GM12865 (cell line): ENCODE measurements at regions not wholly inside any gene's neighbourhood (a gene's known extent, or its start where the extent isn't known, plus 50 kb on each side); places are given as distances from the start of the nearest gene placed in this dataset.

ENCODE experiments used
- DNase-seq: peaks from one replicate; pipeline ENCODE4 v3.0.0; 2010; ENCODE audit warnings: low read depth
- H3K4me3 ChIP-seq: 2 replicates; pipeline ENCODE4 v1.5.1; 2011; ENCODE audit warnings: mild to moderate bottlenecking, low read depth, low read length, control low read depth
- CTCF ChIP-seq: IDR thresholded peaks from 2 replicates; pipeline ENCODE4 v1.5.1; 2011; ENCODE audit warnings: low read length, control low read depth, low read depth, inconsistent platforms; ENCODE audit not compliant: insufficient read depth; ENCODE audit errors: missing control alignments

DNA sequence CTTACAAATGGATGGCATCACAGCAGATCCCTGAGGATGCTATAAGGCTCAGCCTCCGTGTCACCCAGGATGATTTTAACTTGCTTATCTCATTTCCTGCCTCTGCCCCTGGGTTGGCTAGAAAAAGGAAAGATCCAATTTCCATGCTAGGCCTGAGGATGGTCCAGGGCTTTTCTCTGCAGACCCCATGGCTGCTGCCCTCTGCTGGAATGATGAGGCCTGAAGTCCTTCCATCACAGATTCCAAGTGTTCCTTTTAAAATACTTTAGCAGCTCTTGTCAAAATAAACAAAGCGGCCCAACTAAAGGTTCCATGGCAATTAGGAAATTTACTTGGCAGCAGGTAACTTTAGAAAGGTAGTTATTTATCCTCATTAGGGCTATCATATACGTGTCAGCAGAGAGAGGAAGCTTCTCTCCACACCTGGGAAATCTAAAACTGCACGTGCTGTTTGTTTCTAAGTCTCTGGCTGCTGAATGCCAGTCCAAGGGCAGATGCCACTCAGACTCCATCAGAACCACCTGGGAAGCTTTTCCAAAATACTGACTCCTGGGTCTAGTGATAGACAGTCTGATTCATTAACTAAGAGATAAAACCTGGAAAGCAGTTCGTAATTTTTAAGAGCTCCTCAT, 401.9 kb upstream of the IL12A start:
- H3K4me3 ChIP-seq: no peak overlapping the region
- no peak for DNase-seq
- TF ChIP-seq CTCF: no peak

DNA sequence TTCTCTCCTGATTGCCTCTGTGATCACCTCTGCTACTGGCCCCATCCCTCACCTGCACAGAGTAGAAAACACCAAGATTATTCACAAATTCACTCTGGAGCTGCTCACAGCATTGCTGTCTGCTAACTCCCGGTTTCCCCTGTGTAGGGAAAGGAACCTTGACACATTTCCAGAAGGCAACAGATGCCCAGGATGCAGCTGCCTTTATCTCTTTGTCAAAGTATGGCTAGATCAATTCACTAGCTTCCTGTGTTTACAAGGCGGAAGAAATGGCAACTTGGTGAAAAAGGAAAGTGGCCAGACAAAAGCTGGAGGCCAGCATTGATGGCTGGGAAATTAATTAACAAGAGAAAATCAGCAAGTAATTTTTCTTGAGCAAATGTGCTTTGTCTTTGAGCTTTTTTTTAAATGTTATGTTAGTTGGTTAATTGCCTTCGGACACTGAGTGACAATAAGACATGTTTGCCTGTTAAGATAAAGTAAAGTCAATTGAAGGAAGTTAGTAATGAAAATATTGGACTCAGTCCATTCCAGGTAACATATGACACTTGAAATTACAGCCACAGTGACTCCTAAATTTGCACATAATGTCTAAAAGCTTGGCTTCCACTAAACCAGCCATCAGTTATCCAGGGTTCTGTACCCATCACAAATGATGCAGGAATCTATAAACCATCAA, 394.6 kb upstream of the IL12A start:
- no peak for TF ChIP-seq CTCF
- no peak overlapping the region for H3K4me3 ChIP-seq
- no peak for DNase-seq

GRCh38 chr3:159600291-159600690, 388.3 kb upstream of the IL12A start:
- H3K4me3 ChIP-seq: no peak overlapping the region
- no peak for TF ChIP-seq CTCF
- no peak for DNase-seq

DNA sequence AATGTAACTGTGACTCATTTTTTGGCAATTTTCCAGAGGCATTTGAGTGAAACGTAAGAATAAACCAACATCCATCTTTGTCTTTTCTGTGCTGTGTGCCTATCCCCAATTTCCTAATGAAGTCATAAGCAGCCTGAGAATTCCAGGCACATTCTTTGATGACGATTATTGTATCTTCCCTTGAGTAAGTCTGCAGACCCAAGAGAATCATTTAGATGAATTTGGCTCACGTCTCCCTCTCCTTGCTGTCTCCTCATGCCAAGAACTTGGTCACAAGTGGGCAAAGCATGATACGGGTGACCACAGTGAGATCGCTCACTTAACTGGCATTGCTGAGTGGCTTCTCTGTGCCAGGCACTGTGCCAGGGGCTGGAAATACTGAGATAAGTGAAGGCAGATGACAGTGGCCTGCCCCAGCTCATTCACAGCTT, 384.5 kb upstream of the IL12A start:
- no peak for TF ChIP-seq CTCF
- no peak overlapping the region for H3K4me3 ChIP-seq
- DNase-seq: no peak

DNA sequence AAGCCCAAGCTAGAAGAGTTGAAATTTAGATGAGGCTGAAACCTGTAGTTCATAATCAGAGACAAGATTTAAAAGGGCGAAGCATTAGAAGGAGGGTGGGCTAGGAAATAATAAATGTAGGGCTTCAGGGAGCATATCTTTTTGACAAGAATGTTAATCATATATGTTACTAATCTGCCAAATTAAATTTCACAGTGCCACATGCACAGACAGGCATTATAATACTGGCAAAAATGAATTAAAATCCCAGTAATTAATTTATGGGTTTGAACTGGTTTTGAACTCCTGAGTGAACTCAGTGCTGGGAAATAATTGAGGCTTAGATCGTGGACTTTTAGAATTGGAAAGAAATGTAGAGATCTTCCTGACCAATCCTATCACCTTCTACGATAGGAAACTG, 383.5 kb upstream of the IL12A start:
- DNase-seq: no peak
- no peak for TF ChIP-seq CTCF
- no peak overlapping the region for H3K4me3 ChIP-seq

DNA sequence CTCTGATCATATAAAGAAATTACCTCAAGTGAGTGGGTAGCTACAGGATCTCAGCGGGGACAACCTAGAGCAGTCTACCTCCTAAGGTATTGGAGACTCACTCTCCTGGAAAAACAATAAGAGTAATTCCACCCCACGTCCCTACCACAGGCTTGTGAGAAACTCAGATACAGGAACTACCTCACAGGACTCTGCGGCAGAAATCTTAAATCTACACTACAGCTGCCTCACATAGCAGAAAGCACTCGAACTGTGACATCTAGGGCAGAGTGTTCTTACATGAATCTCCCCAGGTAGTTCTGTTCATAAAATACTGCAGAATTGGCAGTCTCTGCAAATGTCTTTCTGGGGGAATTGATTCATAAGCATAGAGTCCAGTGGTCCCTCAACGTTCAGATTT, 382.9 kb upstream of the IL12A start:
- DNase-seq: no peak
- H3K4me3 ChIP-seq: no peak overlapping the region
- TF ChIP-seq CTCF: no peak

- no peak for DNase-seq
- TF ChIP-seq CTCF: no peak
- no peak overlapping the region for H3K4me3 ChIP-seq
Observed at GRCh38 chr3:159607856-159608255, 380.8 kb upstream of the IL12A start.
